Large intestine (tissue), 3 donors: ENCODE measurements at regions not wholly inside any gene's neighbourhood (a gene's known extent, or its start where the extent isn't known, plus 50 kb on each side); places are given as distances from the start of the nearest gene placed in this dataset.

Source experiments
- DNase-seq, 2 donors: peaks; one replicate each; pipeline versions ENCODE4 v3.0.0 to v3.0.0-alpha.2; 2013
- H3K27ac ChIP-seq: one replicate; pipeline ENCODE4 v1.5.1; 2013; ENCODE audit warnings: low read length
- H3K27me3 ChIP-seq: 2 replicates; pipeline ENCODE4 v1.6.1; 2013; ENCODE audit warnings: low read length; ENCODE audit not compliant: control insufficient read depth, insufficient read depth
- H3K36me3 ChIP-seq: 2 replicates; pipeline ENCODE4 v1.6.1; 2013; ENCODE audit warnings: low read length; ENCODE audit not compliant: control insufficient read depth, insufficient read depth
- H3K4me1 ChIP-seq: one replicate; pipeline ENCODE4 v1.6.1; 2013; ENCODE audit warnings: low read length; ENCODE audit not compliant: control insufficient read depth, insufficient read depth
- H3K4me3 ChIP-seq: one replicate; pipeline ENCODE4 v1.5.1; 2013; ENCODE audit warnings: low read length
- H3K9me3 ChIP-seq: one replicate; pipeline ENCODE4 v1.6.1; 2013; ENCODE audit warnings: mild to moderate bottlenecking, low read depth, low read length, moderate library complexity; ENCODE audit not compliant: control insufficient read depth
- WGBS: methylation state at CpG from one replicate; pipeline ENCODE4 v1.1.5; 2013; ENCODE audit warnings: low lambda C conversion rate; ENCODE audit not compliant: insufficient coverage; 5-methylcytosine and 5-hydroxymethylcytosine counted together

DNA sequence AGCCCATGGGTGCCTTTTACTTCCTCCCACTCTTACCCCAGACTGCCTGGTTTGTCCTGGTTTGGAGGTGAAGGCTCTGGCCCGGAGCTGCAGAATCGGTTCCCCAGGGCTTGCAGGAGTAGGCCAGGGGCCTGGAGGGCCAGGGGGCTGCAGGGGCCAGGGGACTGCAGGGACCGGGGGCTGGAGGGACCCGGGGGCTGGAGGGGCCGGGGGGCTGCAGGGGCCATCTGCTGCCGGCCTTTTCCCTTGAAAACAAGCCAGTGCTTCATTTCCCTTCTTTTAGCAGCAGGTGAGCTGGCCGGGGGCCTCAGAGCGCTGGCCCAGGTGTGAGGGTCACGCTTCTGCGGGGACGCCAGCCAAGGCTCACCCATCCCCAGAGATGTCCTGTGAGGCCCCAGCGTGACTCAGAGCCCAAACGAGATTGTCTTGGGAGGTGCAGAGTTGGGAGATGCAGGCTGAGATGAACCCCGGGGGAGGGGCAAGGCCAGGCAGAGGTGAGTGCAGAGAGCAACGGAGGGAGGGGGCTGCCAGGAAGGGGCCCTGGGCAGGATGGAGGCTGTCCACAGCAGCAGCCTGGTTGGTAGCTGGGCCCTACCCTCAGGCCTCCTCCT is 154.9 kb downstream of the KIF26A start:
- no peak overlapping the region for H3K4me3 ChIP-seq
- no peaks in the 10 kb centered on the region for H3K36me3 ChIP-seq
- no peaks in the 10 kb centered on the region for H3K9me3 ChIP-seq
- H3K27me3 ChIP-seq = no peaks in the 10 kb centered on the region
- WGBS = no CpG with 5 or more reads among the region's 15 CpGs
- no peaks in the 10 kb centered on the region for H3K4me1 ChIP-seq
- no peak for DNase-seq
- H3K27ac ChIP-seq = no peak overlapping the region

DNA sequence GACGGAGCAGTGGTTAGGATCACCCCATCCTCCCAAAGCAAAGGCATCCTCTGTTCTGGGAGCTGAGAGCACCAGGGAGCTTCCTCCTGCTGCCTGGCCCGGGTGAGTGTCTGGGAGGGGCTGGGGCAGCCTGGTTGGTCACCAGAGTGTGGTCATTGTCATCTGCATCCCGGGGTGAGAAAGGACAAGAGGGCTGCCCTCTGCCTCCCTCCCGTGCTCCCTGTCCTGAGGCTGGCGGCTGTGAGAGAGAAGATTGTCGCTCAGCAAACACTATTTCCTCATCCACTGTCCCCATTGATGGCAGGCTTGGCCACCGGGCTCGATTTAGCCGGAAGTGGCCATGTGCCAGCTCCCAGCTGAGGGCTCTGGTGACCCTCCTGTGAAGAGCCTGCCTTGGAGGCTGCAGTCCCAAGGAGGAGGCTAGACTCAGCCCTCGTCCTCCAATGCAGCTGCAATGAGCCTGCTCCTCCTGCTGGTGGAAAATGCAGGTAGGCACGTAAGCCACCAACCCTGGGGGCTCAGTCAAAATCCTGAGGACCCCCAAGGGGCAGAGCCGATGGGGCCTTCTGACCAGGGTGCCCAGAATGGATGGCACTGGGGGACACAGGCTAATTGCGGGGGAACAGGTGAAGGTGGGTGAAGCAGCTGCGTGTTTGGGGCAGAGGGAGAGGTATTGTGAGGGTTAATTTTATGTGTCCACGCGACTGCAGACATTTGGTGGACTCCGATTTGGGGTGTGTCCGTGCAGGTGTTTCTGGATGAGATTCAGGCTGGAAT is 155.7 kb downstream of the KIF26A start:
- no peak overlapping the region for H3K4me3 ChIP-seq
- no peaks in the 10 kb centered on the region for H3K36me3 ChIP-seq
- no peaks in the 10 kb centered on the region for H3K4me1 ChIP-seq
- WGBS = 100% methylated on average over 1 of the region's 18 CpGs
- no peaks in the 10 kb centered on the region for H3K27me3 ChIP-seq
- no peak for DNase-seq
- H3K27ac ChIP-seq = no peak overlapping the region
- H3K9me3 ChIP-seq = no peaks in the 10 kb centered on the region

DNA sequence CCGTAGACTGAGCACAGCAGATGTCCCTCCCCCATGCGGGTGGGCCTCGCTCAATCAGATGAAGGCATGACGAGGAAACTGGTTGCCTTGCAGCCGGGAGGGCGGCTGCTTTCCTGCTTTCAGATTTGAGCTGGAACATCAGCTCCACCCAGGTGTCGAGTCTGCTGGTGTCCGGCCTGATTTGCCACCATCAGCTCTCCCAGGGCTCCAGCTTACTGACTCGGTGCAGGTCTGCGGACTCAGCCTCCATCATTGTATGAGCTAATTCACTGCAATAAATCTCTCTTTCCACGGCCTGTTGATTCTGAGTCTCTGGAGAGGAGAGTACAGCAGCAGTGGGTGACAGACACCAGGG is 156.2 kb downstream of the KIF26A start:
- DNase-seq = no peak
- Histone ChIP-seq H3K4me1 (no peaks in the 10 kb centered on the region), H3K36me3 (no peaks in the 10 kb centered on the region), H3K9me3 (no peaks in the 10 kb centered on the region), H3K27ac (no peak overlapping the region), H3K27me3 (no peaks in the 10 kb centered on the region), H3K4me3 (no peak overlapping the region)
- no CpG with 5 or more reads among the region's 11 CpGs for WGBS

GRCh38 chr14:104294983-104295680 is 156.7 kb downstream of the KIF26A start:
- H3K27me3 ChIP-seq = no peaks in the 10 kb centered on the region
- H3K27ac ChIP-seq = no peak overlapping the region
- DNase-seq = no peak
- no peaks in the 10 kb centered on the region for H3K36me3 ChIP-seq
- no peak overlapping the region for H3K4me3 ChIP-seq
- no CpG with 5 or more reads among the region's 25 CpGs for WGBS
- no peaks in the 10 kb centered on the region for H3K4me1 ChIP-seq
- H3K9me3 ChIP-seq = no peaks in the 10 kb centered on the region

DNA sequence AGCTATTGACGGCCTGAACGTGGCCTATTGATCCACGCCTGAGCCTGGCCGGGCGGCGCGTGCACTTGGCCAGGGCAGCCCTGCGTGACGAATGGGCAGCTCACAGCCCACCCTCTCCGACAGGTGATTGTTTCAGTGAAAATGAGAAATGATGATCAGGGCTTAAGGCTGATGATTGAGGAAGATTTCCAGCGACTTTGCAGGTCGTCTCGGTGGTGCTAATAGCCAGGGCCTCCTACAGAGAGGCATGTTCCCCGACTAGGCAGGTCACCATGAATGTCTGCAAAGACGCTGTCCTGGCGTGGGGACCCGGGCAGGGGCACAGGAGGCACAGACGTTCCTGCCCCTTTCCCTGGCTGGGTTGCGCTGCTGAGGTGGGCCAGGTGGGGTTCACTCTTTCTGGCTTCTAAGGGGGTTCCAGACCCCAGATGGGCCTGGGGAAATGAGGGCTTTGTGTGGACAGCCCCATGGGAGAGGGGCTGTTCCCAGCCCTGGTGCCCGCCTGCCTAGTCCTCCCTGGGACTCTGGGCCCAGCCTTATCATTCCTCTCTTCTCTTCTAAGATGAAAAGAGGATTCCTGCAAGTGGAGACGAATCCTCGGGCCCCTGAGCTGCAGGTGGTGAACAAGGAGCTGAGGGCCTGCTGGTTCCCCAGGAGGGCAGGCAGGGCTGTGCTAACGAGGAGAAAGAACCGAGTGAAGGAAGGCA is 157.4 kb downstream of the KIF26A start:
- H3K9me3 ChIP-seq = no peaks in the 10 kb centered on the region
- H3K27ac ChIP-seq = peak overlapping the region; percentile 13
- H3K4me1 ChIP-seq = no peaks in the 10 kb centered on the region
- no peak overlapping the region for H3K4me3 ChIP-seq
- no peaks in the 10 kb centered on the region for H3K36me3 ChIP-seq
- no peak for DNase-seq
- WGBS = no CpG with 5 or more reads among the region's 24 CpGs
- H3K27me3 ChIP-seq = no peaks in the 10 kb centered on the region

DNA sequence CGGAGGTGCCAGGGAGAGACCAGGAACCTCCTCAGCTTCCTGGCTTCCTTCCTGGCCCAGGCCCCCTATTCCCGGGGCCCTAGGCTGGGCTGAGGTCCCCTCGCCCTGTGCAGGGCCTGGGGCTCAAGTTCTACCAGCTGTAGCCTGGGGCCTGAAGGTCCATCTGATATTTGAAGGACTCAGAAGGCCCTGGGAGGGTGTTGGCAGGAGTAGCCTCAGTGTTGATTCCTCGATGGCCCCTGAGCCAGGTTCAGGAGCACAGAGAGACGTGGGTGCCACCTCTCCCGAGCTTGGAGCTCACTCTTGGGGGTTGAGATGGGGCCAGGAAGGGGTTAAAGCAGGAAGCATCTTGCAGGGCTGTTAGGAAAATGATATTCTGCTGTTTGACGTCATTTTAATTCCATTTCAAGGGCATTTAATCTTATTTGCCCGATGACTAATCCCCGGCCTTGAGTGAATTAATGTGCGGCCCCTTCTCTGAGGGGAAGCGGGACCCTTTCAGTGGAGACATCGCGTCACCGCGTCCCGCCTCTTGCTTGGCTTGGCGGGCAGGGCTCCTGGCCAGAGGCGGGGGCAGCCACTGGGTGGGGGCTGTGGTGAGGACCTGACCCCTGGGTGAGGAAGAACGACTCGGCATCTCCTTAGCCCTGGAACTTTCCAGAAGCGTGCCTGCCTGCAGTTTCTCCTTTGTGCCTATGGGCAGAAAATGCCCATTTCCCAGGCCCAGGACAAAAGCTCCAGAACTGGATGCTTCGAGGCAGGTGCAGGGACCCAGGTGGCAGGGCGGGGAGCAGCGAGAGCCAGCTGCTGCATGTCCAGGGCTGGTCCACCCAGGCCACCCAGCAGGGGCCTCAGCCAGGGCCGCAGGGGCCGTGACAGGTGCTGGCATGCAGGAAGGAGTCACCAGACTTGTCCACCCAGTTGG is 158.3 kb downstream of the KIF26A start:
- DNase-seq = peak in 1 of 2 donors; percentile 25
- no CpG with 5 or more reads among the region's 26 CpGs for WGBS

DNA sequence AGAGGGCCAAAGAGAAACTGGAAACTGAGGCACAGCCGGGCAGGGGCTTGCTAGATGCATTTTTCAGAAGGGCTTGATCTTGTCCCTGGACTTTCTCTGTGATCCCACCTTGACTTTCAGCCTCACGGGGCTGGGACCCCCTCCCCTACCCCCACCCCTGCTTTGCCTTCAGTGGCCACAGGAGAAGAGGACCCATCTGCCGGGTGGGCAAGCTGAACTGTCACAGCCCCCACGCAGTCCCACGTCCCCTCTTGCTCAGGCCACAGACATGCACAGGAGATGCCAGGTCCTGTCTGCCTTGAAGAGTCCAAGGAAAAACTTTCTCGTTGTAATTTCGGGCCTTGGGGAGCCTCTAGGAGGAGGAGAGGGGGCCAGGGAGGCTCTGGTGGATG is 158.9 kb downstream of the KIF26A start:
- H3K36me3 ChIP-seq = no peaks in the 10 kb centered on the region
- no peak overlapping the region for H3K27ac ChIP-seq
- H3K4me1 ChIP-seq = no peaks in the 10 kb centered on the region
- no CpG with 5 or more reads among the region's 7 CpGs for WGBS
- H3K4me3 ChIP-seq = no peak overlapping the region
- H3K27me3 ChIP-seq = no peaks in the 10 kb centered on the region
- peaks cover 4% of the 10 kb centered on the region for H3K9me3 ChIP-seq
- DNase-seq = no peak

More for the DNA sequence above, 158.3 kb downstream of the KIF26A start:
- Histone ChIP-seq H3K27me3 (no peaks in the 10 kb centered on the region), H3K36me3 (no peaks in the 10 kb centered on the region), H3K4me3 (no peak overlapping the region), H3K9me3 (peaks cover 2% of the 10 kb centered on the region), H3K27ac (peak overlapping the region; percentile 13), H3K4me1 (no peaks in the 10 kb centered on the region)

DNA sequence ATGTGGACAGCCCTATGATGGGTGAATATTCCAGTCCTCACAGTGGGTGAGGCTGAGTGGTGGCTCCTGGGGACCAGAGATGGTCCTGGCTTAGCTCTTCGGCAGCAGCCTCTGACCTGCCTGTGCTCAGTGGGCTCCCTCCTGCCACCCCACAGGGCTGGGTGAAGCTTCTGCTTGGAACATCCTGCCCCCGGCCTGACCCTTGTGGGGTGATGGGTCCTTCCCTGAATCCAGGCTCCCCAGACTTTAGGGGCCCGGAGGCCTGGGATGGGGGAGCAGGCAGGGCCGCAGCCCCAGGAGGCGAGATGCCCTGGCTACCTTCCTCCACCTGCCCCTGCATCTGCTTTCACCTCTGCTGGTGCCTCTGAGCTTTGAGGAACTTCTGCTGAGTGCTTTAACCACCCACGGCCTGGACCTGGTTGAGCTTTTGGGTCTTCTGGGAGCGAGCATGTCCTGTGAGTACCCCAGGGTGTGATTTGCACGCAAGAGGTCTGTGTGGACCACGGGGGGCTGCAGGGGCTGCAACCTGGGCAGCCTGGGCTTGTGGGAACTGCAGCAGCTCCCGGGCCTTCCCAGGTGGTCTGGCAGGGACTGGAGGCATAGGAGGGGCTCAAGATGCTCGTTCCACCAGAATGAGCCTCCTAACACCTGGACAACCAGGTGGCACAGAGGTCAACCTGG is 159.5 kb downstream of the KIF26A start:
- Histone ChIP-seq H3K4me1 (no peaks in the 10 kb centered on the region), H3K36me3 (no peaks in the 10 kb centered on the region), H3K27me3 (no peaks in the 10 kb centered on the region), H3K4me3 (no peak overlapping the region), H3K9me3 (peaks cover 4% of the 10 kb centered on the region), H3K27ac (no peak overlapping the region)
- no peak for DNase-seq
- no CpG with 5 or more reads among the region's 11 CpGs for WGBS

DNA sequence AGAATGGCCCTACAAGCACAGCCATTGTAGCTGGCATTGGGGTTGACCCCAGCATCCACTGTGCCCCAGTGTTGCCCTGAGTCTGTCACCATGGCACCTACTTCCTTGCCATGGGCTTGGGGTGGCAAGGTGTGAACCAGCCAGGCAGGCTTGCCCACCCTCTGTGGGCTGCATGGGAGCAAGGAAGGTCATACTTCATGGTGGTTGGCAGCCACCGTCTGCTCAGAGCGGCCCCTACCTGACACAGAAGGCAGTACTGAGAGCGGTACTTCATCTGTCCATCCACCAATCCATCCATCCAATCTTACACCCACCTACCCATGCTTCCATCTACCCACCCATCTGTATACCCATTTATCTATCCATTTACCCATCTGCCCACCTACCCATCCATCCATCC is 160.1 kb downstream of the KIF26A start:
- H3K27ac ChIP-seq = no peak overlapping the region
- WGBS = 100% methylated on average over 1 of the region's 3 CpGs
- no peak overlapping the region for H3K4me3 ChIP-seq
- no peak for DNase-seq
- no peaks in the 10 kb centered on the region for H3K36me3 ChIP-seq
- H3K4me1 ChIP-seq = no peaks in the 10 kb centered on the region
- H3K27me3 ChIP-seq = no peaks in the 10 kb centered on the region
- H3K9me3 ChIP-seq = peaks cover 4% of the 10 kb centered on the region
